Stimulated activated CD4-positive, alpha-beta T cell treated with anti-CD3 and anti-CD28 coated beads, Interleukin-15, amount 100 ng/mL, for 48 hours (primary cell): ENCODE measurements at regions not wholly inside any gene's neighbourhood (a gene's known extent, or its start where the extent isn't known, plus 50 kb on each side); places are given as distances from the start of the nearest gene placed in this dataset.
"Not testable (repeated sequence)": the region's sequence is repeated elsewhere in the genome, so short reads cannot be mapped to it uniquely, and the experiment has no call there.

Experiments used
- DNase-seq, 2 donors: peaks; one replicate each; pipeline ENCODE4 v3.0.0-alpha.2; 2020; ENCODE audit warnings: low read depth in 2 of 2

DNA sequence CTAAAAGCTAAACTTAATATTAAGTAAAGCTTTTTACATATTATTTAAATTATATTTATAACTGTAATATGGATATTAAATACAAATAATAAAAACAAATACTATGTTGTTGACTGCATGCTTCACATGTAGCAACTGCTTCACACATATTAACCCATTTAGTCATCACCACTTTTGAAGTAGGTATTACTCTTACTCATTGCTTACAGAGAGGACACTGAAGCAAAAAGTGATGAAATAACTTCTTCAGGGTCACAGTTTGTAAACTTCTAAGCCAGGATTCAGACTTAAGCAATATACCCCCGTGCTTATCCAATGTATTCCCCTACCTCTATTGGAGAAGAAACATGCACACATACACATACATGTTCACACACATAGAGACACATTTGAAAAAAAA lies 166.6 kb downstream of the DKK2 start:
- no peak for DNase-seq

DNA sequence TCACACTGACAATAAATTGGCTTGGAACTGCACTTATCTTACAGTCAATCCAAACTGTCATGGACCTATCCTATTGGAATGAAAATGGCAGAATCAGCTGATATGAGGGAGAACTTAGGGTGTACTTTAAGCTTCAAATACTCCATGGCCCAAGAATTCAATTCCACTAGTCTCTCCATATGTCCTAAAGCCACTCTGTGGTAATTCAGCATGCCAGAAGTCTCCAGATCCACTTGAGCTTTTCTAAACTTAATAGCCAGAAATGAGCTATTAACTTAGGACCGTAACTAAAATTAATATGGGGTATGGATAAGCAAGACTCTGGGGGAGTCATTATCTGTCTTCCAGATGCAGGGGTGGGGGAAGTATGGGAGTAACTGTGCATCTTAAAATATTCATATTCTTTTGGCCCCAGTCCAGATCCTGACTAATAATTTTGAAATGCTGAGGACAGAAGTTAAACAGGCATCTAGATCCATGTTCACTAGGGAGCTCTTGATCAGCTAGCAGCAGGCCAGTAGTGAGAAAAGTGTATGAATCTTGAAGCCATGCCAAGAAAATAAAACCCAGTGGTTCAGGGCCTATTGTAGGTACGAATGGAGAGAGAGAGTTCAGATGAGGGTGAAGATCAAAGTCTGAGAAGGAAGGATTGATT lies 167.6 kb downstream of the DKK2 start:
- DNase-seq: no peak

DNA sequence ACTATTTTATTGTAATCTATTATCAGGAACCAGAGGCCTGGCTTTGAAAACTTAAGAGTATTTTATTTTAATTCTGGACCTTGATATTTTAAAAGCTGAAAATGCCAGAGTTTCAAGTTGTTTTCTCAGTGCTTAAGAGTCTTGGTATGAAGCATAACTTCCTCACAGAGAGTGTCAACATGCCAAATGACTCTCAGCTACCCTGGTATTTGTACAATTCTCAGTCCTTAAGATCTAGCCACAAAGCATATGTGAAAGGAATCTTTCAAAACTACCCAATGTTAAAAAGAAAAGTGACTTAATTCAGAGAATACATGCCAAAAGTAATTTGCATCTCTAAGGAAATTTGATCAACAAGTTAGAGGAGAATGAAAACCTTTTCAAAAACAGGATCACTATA lies 171.9 kb downstream of the DKK2 start:
- DNase-seq: no peak

DNA sequence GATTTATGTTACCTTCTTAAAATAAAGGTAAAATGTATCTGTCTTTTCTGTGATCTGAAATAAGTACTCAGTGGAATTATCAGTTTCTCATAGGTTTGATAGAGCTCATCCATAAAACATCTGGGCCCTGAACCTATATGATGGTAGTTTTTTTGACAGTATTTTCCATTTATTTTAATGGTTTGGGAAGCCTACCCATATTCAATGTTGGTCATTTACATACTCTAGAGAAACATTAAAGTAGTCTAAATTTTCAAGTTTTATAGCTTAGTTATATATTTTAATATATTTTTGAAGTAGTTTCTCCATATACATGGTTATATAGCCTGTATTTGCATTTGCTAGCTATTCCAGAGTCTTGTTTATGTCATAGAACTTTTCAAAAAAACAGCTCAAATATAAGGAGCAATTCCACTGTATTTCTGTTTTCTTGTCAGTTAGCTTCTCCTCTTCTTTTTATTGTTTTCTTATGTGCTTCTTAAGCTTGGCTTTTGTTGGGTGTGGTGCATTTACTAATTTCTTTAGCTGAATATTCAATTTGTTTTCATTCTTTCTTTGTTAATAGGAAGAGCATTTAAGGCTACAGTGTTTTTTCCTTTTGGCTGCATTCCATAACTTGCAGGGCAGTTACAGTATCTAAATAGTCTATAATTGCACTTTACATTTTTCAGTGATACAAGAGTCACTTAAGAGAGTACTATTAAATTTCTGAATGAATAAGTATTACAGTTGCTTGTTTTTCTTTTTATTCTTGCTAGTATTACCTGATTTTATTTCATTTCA lies 181.4 kb downstream of the DKK2 start:
- DNase-seq: no peak

DNA sequence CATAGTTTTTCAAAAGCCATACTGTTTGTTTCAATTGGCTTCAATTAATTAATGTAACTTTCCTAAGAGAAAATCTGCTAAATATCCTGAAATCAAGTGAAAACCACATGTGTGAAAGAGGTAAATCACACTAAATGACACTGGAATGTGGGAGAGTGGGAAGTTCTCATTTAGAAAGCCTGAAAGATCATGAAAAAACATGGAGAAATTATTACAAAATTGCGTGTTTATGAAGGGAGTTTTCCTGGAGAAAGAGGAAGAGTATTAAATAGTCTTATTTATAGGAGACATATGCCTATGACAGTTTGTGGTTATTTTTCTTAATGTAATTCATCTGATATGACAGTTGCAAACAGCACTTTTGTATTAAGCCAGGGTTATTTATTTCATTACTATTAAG lies 183.7 kb downstream of the DKK2 start:
- DNase-seq: no peak

DNA sequence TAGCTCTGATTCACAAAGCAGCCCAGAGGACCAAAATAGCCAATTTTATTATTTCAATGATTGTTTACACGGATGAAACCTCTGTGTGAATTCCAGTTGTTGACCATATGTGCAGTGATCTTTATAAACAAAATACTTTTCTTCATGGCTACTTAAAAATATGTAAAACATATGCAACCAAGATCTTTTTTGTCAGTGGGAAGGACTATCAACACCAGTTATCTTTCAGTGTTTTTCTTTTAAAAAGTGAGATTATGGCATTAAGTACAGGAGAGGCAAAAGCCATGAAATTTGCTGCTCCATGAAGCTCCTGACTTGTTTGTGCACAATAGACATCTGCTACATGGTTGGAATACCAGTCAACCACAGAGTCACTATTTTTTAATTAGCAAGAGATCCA lies 184.4 kb downstream of the DKK2 start:
- no peak for DNase-seq

DNA sequence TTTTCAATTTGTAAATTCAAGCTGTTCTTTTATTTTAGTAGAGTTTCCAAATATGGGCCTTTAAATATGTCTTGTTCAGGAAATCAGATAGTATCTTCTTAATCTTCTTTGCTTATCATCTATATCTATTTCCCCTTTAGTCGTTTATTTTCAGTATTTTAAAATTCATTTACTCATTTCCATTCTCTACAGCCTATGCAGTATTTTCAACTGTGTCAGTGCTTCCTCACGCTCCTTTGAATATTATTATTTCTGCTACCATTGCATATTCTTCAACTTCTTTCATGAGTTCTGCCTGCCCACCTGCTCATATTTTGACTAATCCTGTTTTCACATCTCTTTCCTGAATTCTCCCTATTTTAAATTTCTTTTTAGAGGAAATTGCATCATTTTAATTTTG lies 185.4 kb downstream of the DKK2 start:
- DNase-seq: no peak

DNA sequence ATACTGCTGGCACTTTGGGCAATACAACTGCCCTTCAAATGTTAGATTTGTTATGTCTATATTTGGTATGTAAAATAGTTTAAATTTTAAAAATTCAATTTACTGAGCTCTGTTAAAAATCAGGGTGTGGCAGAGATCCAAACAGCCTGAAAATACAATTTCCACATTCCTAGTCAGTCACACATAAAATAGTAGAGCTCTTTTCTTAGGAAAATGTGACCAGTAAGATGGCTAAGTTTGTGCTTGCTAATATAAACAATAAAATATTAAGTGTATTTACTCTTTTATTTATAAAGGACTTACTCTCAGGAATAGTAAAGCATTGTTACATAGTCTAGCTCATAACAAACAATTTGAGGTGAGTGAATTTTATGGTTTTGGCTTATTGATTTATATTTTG lies 200.2 kb downstream of the DKK2 start:
- no peak for DNase-seq

DNA sequence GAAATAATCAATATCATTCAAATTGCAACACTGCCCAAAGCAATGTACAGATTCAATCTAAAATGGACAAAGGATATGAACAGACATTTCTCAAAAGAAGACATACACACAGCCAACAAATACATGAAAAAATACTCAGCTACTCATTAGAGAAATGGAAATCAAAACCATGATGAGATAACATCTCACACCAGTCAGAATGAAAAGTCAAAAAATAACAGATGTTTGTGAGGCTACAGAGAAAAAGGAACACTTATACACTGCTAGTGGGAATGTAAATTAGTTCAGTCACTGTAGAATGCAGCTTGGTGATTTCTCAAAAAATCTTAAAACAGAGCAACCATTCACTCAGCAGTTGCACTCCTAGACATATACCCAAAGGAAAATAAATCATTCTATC lies 205.2 kb downstream of the DKK2 start:
- DNase-seq: no peak

DNA sequence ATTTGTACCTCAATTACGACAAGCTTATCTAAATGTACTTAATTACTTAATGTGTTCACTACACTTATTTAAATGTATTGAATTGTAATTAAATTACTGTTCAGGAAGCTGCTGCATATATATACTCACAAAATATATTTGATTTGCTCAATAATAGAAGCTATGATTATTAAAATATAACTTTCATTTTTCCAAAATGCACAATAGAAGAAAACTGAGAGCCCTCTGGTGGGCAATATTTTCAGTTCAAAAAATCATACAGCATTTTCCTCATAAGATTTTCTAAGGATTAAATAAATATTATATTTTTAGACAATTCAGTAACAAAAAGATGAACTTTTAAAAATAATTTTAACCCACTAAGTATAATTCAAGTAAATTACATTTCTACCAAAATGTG lies 217.3 kb downstream of the DKK2 start:
- no peak for DNase-seq

DNA sequence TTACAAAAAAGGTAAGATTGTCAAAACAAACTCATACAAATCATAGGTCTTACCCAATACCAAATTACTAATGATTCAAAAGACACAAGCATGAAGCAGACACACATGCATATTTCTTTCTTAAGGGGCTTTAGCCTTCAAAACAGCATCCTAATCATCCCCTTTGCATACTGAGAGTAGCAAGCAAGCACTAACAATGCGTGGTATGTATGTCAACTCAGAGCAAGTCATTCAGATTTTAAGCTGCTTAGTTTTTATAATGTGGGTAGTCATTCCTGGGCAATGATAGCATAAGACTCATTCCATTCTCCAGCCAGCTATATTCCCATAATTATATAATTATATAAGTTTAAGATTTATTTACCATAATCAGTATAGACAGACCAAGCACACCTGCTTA lies 219.6 kb downstream of the DKK2 start:
- DNase-seq: no peak

DNA sequence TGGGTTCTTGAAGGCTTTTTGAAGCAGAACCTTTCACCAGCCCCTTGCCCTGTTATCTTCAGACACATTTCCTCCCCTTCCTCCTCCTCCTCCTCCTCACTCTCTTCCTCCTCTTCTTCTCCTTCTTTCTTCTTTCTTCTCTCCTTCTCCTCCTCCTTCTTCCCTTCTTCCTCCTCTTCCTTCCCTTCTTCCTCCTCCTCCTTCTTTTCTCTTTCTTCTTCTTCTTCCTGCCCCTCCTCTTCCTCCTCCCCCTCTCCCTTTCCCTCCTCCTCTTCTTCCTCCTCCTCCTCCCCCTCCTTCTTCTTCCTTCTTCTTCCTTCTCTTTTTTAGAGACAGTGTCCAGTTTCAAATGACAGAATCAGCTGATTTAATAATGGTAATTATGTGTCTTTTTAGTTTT lies 226.0 kb downstream of the DKK2 start:
- DNase-seq: no peak

DNA sequence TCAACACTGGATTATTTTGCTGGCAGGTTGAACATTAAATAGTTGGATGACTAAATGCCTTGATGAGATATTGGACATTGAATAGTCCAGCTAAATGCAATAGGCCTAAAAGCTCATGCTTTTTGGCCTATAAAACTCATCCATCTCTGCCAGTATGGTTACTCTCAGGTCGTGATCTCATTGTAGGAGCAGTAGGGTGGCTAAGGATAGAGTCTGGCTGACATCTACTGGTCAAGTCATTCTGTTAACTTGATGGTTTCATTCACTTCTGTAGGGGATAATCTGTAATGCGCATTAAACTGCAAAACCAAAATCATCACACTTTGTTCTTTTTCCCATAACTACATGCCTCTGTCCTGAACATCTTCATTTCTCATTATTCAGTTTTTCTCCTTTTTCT lies 227.0 kb downstream of the DKK2 start:
- no peak for DNase-seq

DNA sequence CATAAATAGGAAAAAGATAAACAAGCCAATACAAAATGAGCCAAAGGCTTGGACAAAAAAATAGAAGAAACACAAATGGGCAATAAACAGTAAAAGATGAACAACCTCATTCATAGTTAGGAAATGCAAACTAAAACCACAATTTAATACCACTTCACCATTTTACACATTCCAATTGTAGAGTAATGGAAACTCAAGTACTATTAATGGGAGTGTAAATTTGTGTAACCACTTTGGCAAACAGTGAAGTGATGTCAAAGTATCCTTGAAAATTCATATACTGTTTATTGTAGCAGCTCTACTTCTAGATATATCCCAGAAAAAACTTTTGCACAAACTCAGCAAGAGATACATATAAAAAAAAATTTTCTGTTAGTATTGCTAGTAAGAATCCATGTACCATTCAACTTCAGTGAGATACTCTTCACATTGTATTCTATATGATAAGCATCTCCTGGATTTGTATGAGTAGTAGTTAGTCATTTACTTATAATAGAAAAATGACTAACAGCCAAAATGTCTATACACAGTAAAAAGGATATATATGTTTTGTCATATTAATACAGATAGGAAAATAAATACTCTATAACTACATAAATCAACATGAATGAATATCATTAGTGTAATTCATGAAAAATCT lies 229.8 kb downstream of the DKK2 start:
- no peak for DNase-seq

DNA sequence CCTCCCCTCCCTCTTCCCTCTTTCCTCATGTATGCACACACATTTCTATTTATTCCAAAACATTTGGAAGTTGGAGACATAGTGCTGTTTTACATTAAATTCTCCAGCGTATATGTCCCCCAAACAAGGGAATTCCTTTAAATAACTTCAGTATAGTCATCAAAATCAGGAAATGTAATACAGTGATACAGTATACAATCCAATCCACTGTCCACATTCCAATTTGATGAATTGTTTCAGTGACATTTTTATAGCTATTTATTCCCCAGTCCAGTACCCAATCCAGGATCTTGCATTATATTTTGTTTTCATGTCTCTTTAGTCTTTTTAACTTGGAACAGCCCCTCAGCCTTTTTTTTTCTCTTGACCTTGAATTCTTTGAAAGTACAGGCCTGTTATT lies 233.0 kb downstream of the DKK2 start:
- no peak for DNase-seq

DNA sequence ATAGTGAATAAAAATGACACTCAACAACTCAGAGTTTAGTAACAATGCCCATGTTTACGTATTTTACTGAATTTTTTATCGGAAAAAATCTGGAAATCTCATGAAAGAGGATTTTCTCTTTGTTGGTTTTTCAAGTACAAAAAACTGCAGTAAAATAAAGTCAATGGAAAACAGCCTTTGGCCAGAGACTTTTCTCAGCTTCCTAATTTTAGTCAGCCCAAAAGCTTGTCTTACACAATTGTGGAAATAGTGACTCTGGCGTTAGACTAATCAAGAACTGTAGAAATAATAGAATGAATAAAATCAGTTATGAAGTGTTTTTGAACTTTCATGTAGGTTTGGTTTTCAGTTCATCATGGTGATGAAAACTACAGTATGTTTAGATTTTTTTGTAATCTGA lies 234.7 kb downstream of the DKK2 start:
- DNase-seq: no peak

DNA sequence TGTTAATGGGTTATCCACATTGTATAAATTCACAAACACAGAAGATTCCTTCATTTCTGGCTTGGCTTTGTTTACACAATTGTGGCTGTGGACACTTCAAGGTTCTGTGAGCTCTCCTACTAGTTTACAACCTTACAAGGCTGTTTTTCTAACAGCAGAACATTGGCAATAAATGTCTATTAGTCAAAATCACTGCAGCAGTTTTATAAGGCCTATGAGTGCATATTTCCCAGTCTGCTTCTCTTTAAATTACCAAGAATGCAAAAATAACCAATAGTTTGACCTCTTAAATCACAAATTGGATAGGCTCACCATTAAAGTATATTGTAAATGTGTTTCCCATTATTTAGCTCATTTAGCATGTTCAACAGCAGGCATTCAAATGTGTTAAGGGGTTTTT lies 239.2 kb downstream of the DKK2 start:
- DNase-seq: no peak

DNA sequence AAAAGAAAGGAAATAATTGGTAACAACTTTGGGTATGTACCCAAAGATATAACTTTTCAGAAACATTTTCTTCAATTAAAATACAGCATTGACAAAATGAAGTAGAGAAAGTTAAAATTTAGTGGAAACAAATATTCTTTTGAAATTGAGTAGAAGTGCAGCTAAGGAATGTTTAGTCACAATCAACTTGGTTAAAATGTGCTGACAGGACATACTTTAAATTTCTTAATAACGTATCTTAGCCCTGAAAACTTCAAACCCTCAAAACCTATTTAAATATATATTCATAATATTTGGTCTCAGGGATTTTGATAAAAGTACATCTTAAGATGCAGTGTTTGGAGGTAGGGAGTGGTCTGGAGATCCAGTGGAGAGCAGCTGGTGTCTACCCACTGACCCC lies 240.8 kb downstream of the DKK2 start:
- DNase-seq: no peak

DNA sequence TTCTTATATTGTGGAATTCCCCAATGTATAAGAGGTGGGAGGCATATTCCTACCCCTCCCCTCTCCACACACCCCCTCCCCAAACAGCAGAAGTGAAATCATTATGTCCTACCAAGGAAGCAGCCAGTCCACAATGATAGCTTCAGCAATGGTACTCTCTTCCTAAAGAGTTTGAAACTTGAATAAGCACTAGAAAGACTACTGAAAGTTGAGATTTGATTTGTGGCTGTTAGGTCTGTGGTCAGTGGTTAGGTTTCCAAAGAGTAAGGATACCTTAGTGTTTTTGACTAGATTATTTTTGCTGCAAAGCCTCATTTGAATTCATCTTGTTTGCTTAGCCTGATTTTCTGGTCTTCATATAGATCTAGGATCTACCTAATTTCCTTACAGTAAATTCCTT lies 242.2 kb downstream of the DKK2 start:
- no peak for DNase-seq

DNA sequence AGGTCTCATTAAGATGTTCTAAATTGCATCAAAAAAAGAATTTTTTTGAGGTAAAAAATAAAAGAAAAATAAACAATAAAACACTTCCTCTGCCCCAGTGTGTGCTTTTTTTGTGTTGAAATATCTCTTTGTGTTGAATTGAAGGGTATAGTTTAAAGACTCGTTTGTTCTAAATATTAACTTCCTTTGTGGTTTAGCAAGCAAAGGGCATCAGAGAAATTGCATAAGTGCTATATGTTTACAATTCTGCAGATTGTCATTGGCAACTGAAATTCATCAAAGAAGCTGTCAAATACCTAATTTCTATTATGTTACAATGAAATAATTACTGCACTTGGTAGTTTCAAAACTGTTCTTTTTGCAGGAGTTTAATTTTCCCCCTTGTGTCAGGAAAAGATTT lies 260.5 kb downstream of the DKK2 start:
- no peak for DNase-seq

DNA sequence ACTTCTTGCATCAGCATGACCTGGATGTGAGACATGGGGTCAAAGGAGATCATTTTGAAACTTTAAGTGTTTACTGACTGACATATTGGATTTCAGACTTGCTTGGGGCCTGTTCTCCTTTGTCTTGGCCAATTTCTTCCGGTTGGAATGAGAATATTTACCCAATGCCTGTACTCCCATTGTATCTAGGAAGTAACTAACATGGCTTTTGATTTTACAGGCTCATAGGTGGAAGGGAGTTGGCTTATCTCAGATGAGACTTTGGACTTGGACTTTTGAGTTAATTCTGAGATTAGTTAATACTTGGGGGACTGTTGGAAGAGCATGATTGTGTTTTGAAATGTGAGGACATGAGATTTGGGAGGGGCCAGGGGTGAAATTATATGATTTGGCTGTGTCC lies 262.1 kb downstream of the DKK2 start:
- not testable (repeated sequence) for DNase-seq

DNA sequence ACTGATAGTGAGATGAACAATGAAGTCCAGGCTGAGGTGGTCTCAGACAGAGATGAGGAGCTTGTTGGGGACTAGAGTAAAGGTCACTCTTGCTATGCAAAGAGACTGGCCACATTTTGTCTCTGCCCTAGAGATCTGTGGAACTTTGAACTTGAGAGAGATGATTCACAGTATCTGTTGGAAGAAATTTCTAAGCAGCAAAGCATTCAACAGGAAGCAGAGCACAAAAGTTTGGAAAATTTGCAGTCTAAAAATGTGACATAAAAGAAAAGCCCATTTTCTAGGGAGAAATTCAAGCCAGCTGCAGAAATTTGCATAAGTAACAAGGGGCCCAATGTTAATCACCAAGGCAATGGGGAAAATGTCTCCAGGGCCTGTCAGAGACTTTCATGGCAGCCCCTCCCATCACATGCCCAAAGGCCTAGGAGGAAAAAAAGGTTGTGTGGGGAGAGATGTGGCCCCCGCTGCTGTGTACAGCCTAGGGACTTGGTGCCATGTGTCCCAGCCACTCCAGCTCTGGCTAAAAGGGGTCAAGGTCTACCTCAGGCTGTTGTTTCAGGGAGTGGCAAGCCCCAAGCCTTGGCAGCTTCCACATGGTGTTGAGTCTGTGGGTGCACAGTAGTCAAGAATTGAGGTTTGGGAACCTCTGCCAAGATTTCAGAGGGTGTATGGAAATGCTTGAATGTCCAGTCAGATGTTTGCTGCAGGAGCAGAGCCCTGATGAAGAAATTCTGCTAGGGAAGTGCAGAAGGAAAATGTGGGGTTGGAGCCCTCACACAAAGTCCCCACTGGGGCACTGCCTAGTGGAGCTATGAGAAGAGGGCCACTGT lies 262.8 kb downstream of the DKK2 start:
- no peak for DNase-seq
